Esophagus squamous epithelium (tissue), 4 donors: ENCODE measurements at regions not wholly inside any gene's neighbourhood (a gene's known extent, or its start where the extent isn't known, plus 50 kb on each side); places are given as distances from the start of the nearest gene placed in this dataset.

Source experiments
- POLR2A ChIP-seq, 4 donors: fragments of 450-650 bp; IDR thresholded peaks; one replicate each; pipeline ENCODE4 v1.6.1; 2017; ENCODE audit warnings: antibody characterized with exemption in 4 of 4, mild to moderate bottlenecking in 4 of 4, moderate library complexity in 3 of 4
- TF ChIP-seq, protein P1 (sequence below), 6 experiments: fragments of 450-650 bp in 4 of 6; fragments of 200-600 bp in 2 of 6; sonication (generic) in 2 of 6; IDR thresholded peaks; one replicate each; pipeline ENCODE4 v1.5.1; 2016 to 2019; ENCODE audit warnings: antibody characterized with exemption in 6 of 6, mild to moderate bottlenecking in 4 of 6, moderate library complexity in 4 of 6

GRCh38 chr9:116045083-116045482, 108.5 kb upstream of the PAPPA start:
- TF ChIP-seq, protein P1, sequence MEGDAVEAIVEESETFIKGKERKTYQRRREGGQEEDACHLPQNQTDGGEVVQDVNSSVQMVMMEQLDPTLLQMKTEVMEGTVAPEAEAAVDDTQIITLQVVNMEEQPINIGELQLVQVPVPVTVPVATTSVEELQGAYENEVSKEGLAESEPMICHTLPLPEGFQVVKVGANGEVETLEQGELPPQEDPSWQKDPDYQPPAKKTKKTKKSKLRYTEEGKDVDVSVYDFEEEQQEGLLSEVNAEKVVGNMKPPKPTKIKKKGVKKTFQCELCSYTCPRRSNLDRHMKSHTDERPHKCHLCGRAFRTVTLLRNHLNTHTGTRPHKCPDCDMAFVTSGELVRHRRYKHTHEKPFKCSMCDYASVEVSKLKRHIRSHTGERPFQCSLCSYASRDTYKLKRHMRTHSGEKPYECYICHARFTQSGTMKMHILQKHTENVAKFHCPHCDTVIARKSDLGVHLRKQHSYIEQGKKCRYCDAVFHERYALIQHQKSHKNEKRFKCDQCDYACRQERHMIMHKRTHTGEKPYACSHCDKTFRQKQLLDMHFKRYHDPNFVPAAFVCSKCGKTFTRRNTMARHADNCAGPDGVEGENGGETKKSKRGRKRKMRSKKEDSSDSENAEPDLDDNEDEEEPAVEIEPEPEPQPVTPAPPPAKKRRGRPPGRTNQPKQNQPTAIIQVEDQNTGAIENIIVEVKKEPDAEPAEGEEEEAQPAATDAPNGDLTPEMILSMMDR (IDR thresholded peaks at IDR 0.05): no peak
- TF ChIP-seq POLR2A (IDR thresholded peaks at IDR 0.05): no peak
